ENCODE measurements at regions not wholly inside any gene's neighbourhood (a gene's known extent, or its start where the extent isn't known, plus 50 kb on each side); places are given as distances from the start of the nearest gene placed in this dataset.

- H2AFZ ChIP-seq (ENCODE audit: control insufficient read depth, low read depth, low read length), result no peak overlapping the region
- no peaks in the 10 kb centered on the region for H3K36me3 ChIP-seq (ENCODE audit: control insufficient read depth in 2 of 2, insufficient read depth in 2 of 2, low read length in 1 of 2)
- TF ChIP-seq CREB1 (IDR thresholded peaks at IDR 0.05; ENCODE audit: low read depth), result no peak
- TF ChIP-seq MEF2B (IDR thresholded peaks at IDR 0.05; ENCODE audit: partially characterized antibody, poor library complexity, severe bottlenecking), result no peak
- TF ChIP-seq POLR2AphosphoS5 (IDR thresholded peaks at IDR 0.05; ENCODE audit: low read length), result no peak
- no peak overlapping the region for H3K27ac ChIP-seq (ENCODE audit: control insufficient read depth, insufficient read depth)
- DNase-seq (ENCODE audit: low read depth, low spot score) (no peak), ATAC-seq (no peak), FAIRE-seq (no peak)
- H3K4me1 ChIP-seq (ENCODE audit: control insufficient read depth, insufficient read depth, low read length), result no peaks in the 10 kb centered on the region
- no peak overlapping the region for H3K9ac ChIP-seq (ENCODE audit: control insufficient read depth, insufficient read depth, low read length)
- H3K9me3 ChIP-seq (replicated peaks; ENCODE audit: control insufficient read depth, insufficient read depth, low read length), result no peaks in the 10 kb centered on the region
- intact Hi-C loops (cut with micrococcal nuclease; ENCODE audit: unreplicated experiment), result no loop called here
- CTCF ChIA-PET, result no interaction called here
- no peak overlapping the region for H3K4me3 ChIP-seq
- RAD21 ChIA-PET (ENCODE audit: unreplicated experiment), result no interaction called here
- POLR2A ChIA-PET, result no interaction called here
- no TSS peak for BruUV-seq (replicated peaks)
- no peaks in the 10 kb centered on the region for H4K20me1 ChIP-seq (ENCODE audit: control insufficient read depth, insufficient read depth)
- no peak overlapping the region for H3K4me2 ChIP-seq (ENCODE audit: control insufficient read depth, insufficient read depth)
- WGBS (ENCODE audit: insufficient coverage, insufficient replicate concordance, low lambda C conversion rate, missing lambda C conversion rate), result 5% methylated on average over 1 of the region's 1 CpG
- H3K79me2 ChIP-seq (ENCODE audit: control insufficient read depth, insufficient read depth, low read length), result no peaks in the 10 kb centered on the region
- no peaks in the 10 kb centered on the region for H3K27me3 ChIP-seq (replicated peaks in 1 of 2; ENCODE audit: control insufficient read depth in 2 of 2, insufficient read depth in 2 of 2, low read length in 1 of 2)
- SMC1A ChIA-PET (ENCODE audit: uncharacterized antibody, unreplicated experiment), result no interaction called here
- in situ Hi-C loops (cut with MboI), result no loop called here
Observed at GRCh38 chr5:8150791-8151190, 281.8 kb downstream of the MTRR start.

GRCh38 chr5:8156706-8157105, 287.8 kb downstream of the MTRR start:
- WGBS (ENCODE audit: insufficient coverage, insufficient replicate concordance, low lambda C conversion rate, missing lambda C conversion rate), result 31% methylated on average over 3 of the region's 3 CpGs
- ATAC-seq, result no peak
- H3K79me2 ChIP-seq (ENCODE audit: control insufficient read depth, insufficient read depth, low read length), result no peaks in the 10 kb centered on the region
- H3K36me3 ChIP-seq (ENCODE audit: control insufficient read depth in 2 of 2, insufficient read depth in 2 of 2, low read length in 1 of 2), result no peaks in the 10 kb centered on the region
- no peaks in the 10 kb centered on the region for H3K9me3 ChIP-seq (replicated peaks; ENCODE audit: control insufficient read depth, insufficient read depth, low read length)
- no peak overlapping the region for H3K4me2 ChIP-seq (ENCODE audit: control insufficient read depth, insufficient read depth)
- no peak for DNase-seq (ENCODE audit: low read depth, low spot score)
- no peaks in the 10 kb centered on the region for H3K4me1 ChIP-seq (ENCODE audit: control insufficient read depth, insufficient read depth, low read length)
- no peaks in the 10 kb centered on the region for H3K27me3 ChIP-seq (replicated peaks in 1 of 2; ENCODE audit: control insufficient read depth in 2 of 2, insufficient read depth in 2 of 2, low read length in 1 of 2)
- TF ChIP-seq CHD4 (IDR thresholded peaks at IDR 0.05) (no peak), IKZF1 (conservative IDR thresholded peaks at IDR 0.05) (no peak)
- in situ Hi-C loops (cut with MboI) (no loop called here), intact Hi-C loops (cut with micrococcal nuclease; ENCODE audit: unreplicated experiment) (no loop called here)
- ChIA-PET RAD21 (ENCODE audit: unreplicated experiment) (no interaction called here), CTCF (no interaction called here), SMC1A (ENCODE audit: uncharacterized antibody, unreplicated experiment) (no interaction called here), POLR2A (no interaction called here)
- H3K9ac ChIP-seq (ENCODE audit: control insufficient read depth, insufficient read depth, low read length), result no peak overlapping the region
- BruUV-seq (replicated peaks), result no TSS peak
- no peaks in the 10 kb centered on the region for H4K20me1 ChIP-seq (ENCODE audit: control insufficient read depth, insufficient read depth)
- no peak overlapping the region for H2AFZ ChIP-seq (ENCODE audit: control insufficient read depth, low read depth, low read length)
- no peak overlapping the region for H3K4me3 ChIP-seq
- H3K27ac ChIP-seq (ENCODE audit: control insufficient read depth, insufficient read depth), result no peak overlapping the region
- FAIRE-seq, result no peak

Data from GM12878 (cell line).